Cardiac muscle cell (in vitro differentiated cells and primary cell): ENCODE measurements at regions not wholly inside any gene's neighbourhood (a gene's known extent, or its start where the extent isn't known, plus 50 kb on each side); places are given as distances from the start of the nearest gene placed in this dataset.

Source experiments
- DNase-seq, 2 donors: peaks; one replicate each; pipeline versions ENCODE4 v3.0.0 to v3.0.0-alpha.2; 2010 to 2017; ENCODE audit warnings: low read depth in 1 of 2, low spot score in 1 of 2
- H3K27ac ChIP-seq: fragments of 200-600 bp; sonication (generic); 2 replicates; pipeline ENCODE4 v1.5.1; 2016
- H3K27me3 ChIP-seq: fragments of 200-600 bp; sonication (generic); 2 replicates; pipeline ENCODE4 v1.6.0; 2016; ENCODE audit warnings: control low read depth
- H3K36me3 ChIP-seq: fragments of 200-600 bp; sonication (generic); 2 replicates; pipeline ENCODE4 v1.5.1; 2016; ENCODE audit warnings: control low read depth
- H3K4me1 ChIP-seq: fragments of 200-600 bp; sonication (generic); 2 replicates; pipeline ENCODE4 v1.8.1; 2017; ENCODE audit warnings: low read depth, mild to moderate bottlenecking, mixed run types
- H3K4me3 ChIP-seq: fragments of 200-600 bp; sonication (generic); 2 replicates; pipeline ENCODE4 v1.5.1; 2016; ENCODE audit warnings: mild to moderate bottlenecking
- H3K9me3 ChIP-seq: fragments of 200-600 bp; sonication (generic); 2 replicates; pipeline ENCODE4 v1.5.1; 2017; ENCODE audit warnings: low read depth, mild to moderate bottlenecking, control low read depth
- CTCF ChIP-seq: IDR thresholded peaks from 2 replicates; pipeline ENCODE4 v1.5.1; 2012; ENCODE audit warnings: low read depth, mild to moderate bottlenecking, low read length

- DNase-seq: no peak
- no peak for TF ChIP-seq CTCF
- Histone ChIP-seq H3K27me3 (no peaks in the 10 kb centered on the region), H3K36me3 (no peaks in the 10 kb centered on the region), H3K4me3 (no peak overlapping the region), H3K4me1 (no peaks in the 10 kb centered on the region), H3K9me3 (no peaks in the 10 kb centered on the region), H3K27ac (no peak overlapping the region)
Measured at GRCh38 chr17:10899281-10899680, 61.4 kb upstream of the PIRT start.

- no peaks in the 10 kb centered on the region for H3K4me1 ChIP-seq
- no peak overlapping the region for H3K27ac ChIP-seq
- H3K36me3 ChIP-seq: no peaks in the 10 kb centered on the region
- DNase-seq: no peak
- H3K4me3 ChIP-seq: no peak overlapping the region
- H3K9me3 ChIP-seq: no peaks in the 10 kb centered on the region
- H3K27me3 ChIP-seq: no peaks in the 10 kb centered on the region
- no peak for TF ChIP-seq CTCF
Measured at GRCh38 chr17:10894220-10894619, 56.3 kb upstream of the PIRT start.

GRCh38 chr17:10888858-10889257 is 51.0 kb upstream of the PIRT start:
- no peak overlapping the region for H3K4me3 ChIP-seq
- no peaks in the 10 kb centered on the region for H3K4me1 ChIP-seq
- H3K27me3 ChIP-seq: no peaks in the 10 kb centered on the region
- no peak for TF ChIP-seq CTCF
- no peaks in the 10 kb centered on the region for H3K36me3 ChIP-seq
- no peak for DNase-seq
- no peaks in the 10 kb centered on the region for H3K9me3 ChIP-seq
- no peak overlapping the region for H3K27ac ChIP-seq
